COLO668 (cell line): ENCODE measurements at regions not wholly inside any gene's neighbourhood (a gene's known extent, or its start where the extent isn't known, plus 50 kb on each side); places are given as distances from the start of the nearest gene placed in this dataset.

Experiments used
- DNase-seq: peaks from one replicate; lab custom pipeline; 2025; ENCODE audit not compliant: unreplicated experiment; lab: John Stamatoyannopoulos, UW

- DNase-seq = no peak
Observed at GRCh38 chr5:41670854-41671479, 160.6 kb upstream of the PLCXD3 start.

GRCh38 chr5:41670216-41670615 lies 159.8 kb upstream of the PLCXD3 start:
- no peak for DNase-seq

- DNase-seq = no peak
Observed at GRCh38 chr5:41661254-41661653, 150.9 kb upstream of the PLCXD3 start.

- no peak for DNase-seq
Observed at GRCh38 chr5:41656597-41656996, 146.2 kb upstream of the PLCXD3 start.

GRCh38 chr5:41650131-41650530 lies 139.7 kb upstream of the PLCXD3 start:
- no peak for DNase-seq

- no peak for DNase-seq
Observed at GRCh38 chr5:41649659-41650058, 139.3 kb upstream of the PLCXD3 start.

- no peak for DNase-seq
Observed at GRCh38 chr5:41648996-41649395, 138.6 kb upstream of the PLCXD3 start.

- no peak for DNase-seq
Observed at GRCh38 chr5:41641621-41642020, 131.2 kb upstream of the PLCXD3 start.

- DNase-seq = no peak
Observed at GRCh38 chr5:41638685-41639084, 128.3 kb upstream of the PLCXD3 start.

GRCh38 chr5:41637869-41638268 lies 127.5 kb upstream of the PLCXD3 start:
- DNase-seq = no peak

GRCh38 chr5:41637424-41637823 lies 127.0 kb upstream of the PLCXD3 start:
- DNase-seq = no peak

GRCh38 chr5:41636605-41637004 lies 126.2 kb upstream of the PLCXD3 start:
- peak; percentile 6 for DNase-seq

- DNase-seq = no peak
Observed at GRCh38 chr5:41629897-41630296, 119.5 kb upstream of the PLCXD3 start.

GRCh38 chr5:41625571-41625970 lies 115.2 kb upstream of the PLCXD3 start:
- no peak for DNase-seq

GRCh38 chr5:41621420-41621819 lies 111.0 kb upstream of the PLCXD3 start:
- DNase-seq = no peak

GRCh38 chr5:41617843-41618515 lies 107.6 kb upstream of the PLCXD3 start:
- DNase-seq = no peak

GRCh38 chr5:41610386-41610785 lies 100.0 kb upstream of the PLCXD3 start:
- no peak for DNase-seq

- no peak for DNase-seq
Observed at GRCh38 chr5:41600731-41601130, 90.3 kb upstream of the PLCXD3 start.

GRCh38 chr5:41598011-41598410 lies 87.6 kb upstream of the PLCXD3 start:
- DNase-seq = no peak

- no peak for DNase-seq
Observed at GRCh38 chr5:41587668-41588067, 77.3 kb upstream of the PLCXD3 start.

GRCh38 chr5:41575110-41575779 lies 64.8 kb upstream of the PLCXD3 start:
- no peak for DNase-seq

- DNase-seq = no peak
Observed at GRCh38 chr5:41574391-41574790, 64.0 kb upstream of the PLCXD3 start.
